ENCODE measurements at regions not wholly inside any gene's neighbourhood (a gene's known extent, or its start where the extent isn't known, plus 50 kb on each side); places are given as distances from the start of the nearest gene placed in this dataset.

DNA sequence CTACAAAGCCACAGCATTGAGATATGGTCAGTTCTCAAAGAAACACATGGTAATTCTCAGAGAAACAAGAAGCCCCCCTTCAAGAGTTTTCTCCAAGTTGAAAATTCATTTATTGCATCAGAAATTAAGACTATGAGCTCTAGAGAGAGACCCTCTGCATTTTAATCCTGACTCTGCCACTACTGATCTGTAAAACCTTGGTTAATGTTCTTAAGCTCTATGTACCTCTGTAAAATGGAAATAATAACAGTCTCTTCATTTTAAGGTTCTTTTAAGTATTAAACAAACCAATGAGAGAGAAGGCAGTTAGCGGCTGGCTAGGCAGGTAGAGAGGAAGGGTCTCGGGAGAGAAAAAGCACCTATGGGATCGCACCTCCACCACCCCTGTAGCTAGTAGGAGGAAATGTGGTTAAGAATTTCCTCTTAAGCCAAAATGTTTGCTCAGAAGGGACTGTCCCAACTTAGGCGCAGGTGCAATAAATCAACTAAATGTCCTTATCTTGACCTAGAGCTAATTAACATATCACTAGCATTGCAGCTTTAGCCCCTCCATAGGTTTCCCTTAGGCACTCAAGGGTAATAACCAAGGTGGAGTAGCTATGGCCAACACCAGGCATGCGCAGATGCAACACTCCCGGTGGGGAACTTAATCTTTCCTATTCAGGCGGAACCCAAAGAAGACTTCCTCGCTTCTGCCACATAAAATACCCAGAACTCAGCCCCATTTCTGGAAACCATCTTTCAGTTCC, 1685.4 kb downstream of the MRPL39 start:
- TF ChIP-seq, protein P1, sequence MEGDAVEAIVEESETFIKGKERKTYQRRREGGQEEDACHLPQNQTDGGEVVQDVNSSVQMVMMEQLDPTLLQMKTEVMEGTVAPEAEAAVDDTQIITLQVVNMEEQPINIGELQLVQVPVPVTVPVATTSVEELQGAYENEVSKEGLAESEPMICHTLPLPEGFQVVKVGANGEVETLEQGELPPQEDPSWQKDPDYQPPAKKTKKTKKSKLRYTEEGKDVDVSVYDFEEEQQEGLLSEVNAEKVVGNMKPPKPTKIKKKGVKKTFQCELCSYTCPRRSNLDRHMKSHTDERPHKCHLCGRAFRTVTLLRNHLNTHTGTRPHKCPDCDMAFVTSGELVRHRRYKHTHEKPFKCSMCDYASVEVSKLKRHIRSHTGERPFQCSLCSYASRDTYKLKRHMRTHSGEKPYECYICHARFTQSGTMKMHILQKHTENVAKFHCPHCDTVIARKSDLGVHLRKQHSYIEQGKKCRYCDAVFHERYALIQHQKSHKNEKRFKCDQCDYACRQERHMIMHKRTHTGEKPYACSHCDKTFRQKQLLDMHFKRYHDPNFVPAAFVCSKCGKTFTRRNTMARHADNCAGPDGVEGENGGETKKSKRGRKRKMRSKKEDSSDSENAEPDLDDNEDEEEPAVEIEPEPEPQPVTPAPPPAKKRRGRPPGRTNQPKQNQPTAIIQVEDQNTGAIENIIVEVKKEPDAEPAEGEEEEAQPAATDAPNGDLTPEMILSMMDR (IDR thresholded peaks at IDR 0.05; ENCODE audit: low read depth, low read length): no peak
- no peak for DNase-seq (ENCODE audit: extremely low read depth, low read depth)

DNA sequence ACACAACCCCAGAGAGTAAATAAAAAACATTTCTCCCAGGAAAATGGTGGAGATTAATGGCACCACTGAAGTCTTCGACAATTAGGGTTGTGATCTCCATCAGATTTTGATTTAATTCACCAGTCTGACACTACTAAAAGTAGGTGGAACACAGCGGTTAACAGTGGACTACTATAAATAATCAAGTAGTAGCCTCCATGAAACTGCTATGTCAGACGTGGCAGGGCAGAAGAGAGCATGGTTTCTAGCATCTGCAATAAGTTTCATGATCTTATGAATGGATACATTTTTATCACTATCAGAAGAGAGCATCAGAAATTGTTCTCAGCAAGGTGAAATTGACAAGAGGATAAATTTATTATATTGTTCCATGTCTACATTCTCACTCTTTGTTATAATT, 1706.6 kb downstream of the MRPL39 start:
- DNase-seq (ENCODE audit: extremely low read depth, low read depth): no peak
- TF ChIP-seq, protein P1 (IDR thresholded peaks at IDR 0.05; ENCODE audit: low read depth, low read length): no peak

DNA sequence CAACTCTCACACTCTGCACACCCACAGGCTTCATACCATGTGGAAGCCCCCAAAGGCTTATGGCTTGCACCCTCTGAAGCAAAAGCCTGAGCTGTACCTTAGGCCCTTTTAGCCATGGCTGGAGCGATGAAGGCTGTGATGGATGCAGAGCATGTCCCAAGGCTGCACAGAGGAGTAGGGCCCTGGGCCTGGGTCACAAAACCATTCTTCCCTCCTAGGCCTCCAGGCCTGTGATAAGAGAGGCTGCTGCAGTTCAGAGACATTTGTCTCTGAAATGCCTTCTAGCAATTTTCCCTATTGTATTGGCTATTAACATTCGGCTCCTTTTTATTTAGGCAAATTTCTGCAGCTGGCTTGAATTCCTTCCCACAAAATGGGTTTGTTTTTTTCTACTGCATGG, 1707.7 kb downstream of the MRPL39 start:
- DNase-seq (ENCODE audit: extremely low read depth, low read depth): no peak
- TF ChIP-seq, protein P1 (IDR thresholded peaks at IDR 0.05; ENCODE audit: low read depth, low read length): no peak

DNA sequence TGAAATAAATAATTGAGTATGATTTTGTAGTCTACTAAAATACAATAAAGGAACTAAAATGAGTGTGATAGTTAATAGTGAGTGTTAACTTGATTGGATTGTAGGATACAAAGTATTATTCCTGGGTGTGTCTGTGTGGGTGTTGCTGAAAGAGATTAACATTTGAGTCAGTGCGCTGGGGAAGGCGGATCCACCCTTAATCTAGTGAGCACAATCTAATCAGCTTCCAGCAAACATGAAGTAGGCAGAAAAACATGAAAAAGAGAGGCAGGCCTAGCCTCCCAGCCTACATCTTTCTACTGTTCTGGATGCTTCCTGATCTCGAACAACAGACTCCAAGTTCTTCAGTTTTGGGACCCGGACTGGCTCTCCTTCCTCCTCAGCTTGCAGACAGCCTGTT, 1716.6 kb downstream of the MRPL39 start:
- TF ChIP-seq, protein P1 (IDR thresholded peaks at IDR 0.05; ENCODE audit: low read depth, low read length): no peak
- no peak for DNase-seq (ENCODE audit: extremely low read depth, low read depth)

DNA sequence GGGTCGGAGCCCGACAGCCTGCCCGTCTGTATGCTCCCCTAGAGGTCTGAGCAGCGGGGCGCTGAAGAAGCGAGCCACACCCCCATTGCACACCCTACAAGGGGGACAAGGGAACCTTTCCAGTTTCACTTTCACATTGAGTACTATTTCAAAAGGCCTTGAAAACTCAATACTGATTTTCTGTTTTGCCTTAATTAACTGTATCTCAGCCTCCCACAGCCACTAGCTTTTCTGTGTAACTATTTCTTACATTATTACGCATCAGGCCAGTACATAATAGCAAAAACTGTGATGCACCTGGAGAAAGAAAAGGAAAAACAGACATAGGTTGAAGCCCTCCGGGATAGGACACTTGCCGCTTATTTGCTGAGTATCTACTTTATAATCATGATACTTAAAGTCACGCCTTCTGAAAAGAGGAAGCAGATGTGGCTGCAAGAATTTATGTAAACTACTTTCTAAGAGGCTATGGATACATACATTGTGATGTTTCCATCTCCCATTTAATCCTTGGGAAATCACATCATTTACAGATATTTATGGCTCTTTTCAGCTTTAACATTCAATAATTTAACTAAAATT, 1719.5 kb downstream of the MRPL39 start:
- TF ChIP-seq, protein P1 (IDR thresholded peaks at IDR 0.05; ENCODE audit: low read depth, low read length): no peak
- DNase-seq (ENCODE audit: extremely low read depth, low read depth): no peak

DNA sequence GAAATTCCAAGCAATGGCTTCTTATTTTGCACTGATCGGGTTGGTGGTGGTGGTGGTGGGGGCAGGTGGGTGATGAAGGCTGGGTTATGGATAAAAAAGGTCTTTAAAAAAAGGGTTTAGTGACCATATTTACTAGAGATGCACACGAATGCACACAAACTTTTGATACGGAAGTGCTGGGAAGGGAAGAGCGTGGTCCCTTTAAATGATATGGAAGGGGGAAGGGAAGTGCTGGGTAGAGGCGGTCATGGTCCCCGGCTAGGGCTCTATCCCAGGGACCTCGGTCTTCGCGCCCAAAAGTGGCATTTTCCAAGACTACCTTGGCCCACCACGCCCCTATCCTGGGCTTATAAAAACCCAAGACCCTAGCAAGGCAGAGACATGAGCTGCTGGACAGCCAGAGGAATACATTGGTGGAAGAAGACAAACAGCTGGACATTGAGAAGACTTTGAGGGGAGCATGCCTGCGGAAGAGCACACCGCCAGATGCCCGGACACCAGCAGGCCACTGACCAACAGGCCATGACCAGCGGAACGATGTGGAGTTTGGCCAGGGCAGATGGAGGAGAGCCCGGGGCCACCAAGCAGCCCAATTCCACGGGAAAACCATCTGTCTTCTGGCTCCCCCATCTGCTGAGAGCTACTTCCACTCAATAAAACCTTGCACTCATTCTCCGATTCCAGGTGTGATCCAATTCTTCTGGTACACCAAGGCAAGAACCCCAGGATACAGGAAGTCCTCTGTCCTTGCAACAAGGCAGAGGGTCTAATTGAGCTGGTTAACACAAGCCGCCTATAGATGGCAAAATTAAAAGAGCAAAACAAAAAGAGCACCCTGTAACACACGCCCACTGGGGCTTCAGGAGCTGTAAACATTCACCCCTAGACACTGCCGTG, 1720.2 kb downstream of the MRPL39 start:
- no peak for DNase-seq (ENCODE audit: extremely low read depth, low read depth)
- TF ChIP-seq, protein P1 (IDR thresholded peaks at IDR 0.05; ENCODE audit: low read depth, low read length): no peak

DNA sequence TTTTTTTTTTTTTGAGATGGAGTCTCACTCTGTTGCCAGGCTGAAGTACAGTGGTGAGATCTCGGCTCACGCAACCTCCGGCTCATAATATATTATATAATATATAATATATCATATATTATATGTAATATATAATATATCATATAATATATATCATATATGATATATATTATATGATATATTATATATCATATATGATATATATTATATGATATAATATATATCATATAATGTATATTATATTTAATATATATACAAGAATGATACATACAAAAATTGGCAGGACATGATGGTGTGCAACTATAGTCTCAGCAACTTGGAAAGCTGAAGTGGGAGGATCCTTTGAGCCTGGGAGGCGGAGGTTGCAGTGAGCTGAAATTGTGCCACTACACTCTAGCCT, 1725.5 kb downstream of the MRPL39 start:
- TF ChIP-seq, protein P1 (IDR thresholded peaks at IDR 0.05; ENCODE audit: low read depth, low read length): no peak
- no peak for DNase-seq (ENCODE audit: extremely low read depth, low read depth)

Data from AG09319 (cell line).